ENCODE measurements at regions not wholly inside any gene's neighbourhood (a gene's known extent, or its start where the extent isn't known, plus 50 kb on each side); places are given as distances from the start of the nearest gene placed in this dataset.

DNA sequence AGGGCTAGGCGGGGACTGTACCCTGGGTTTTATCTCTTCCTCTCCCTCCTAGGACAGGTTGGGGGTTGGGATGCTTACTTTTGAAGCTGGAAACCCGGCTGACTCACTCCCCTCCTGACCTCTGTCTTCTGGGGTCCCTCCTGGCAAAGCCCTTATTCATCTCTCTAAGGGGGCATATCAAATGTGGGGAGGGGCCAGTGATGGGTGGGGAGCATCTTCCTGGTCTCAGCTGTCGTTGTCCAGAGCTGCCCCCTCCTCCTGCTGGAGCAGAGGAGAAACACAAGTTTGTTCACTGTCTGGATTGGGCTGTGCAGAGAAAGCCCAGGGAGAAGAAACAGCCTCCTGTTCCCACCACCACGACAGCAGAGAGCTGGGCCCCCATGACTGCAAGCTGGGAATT is 85.8 kb downstream of the TNFAIP2 start:
- TF ChIP-seq, protein P1, sequence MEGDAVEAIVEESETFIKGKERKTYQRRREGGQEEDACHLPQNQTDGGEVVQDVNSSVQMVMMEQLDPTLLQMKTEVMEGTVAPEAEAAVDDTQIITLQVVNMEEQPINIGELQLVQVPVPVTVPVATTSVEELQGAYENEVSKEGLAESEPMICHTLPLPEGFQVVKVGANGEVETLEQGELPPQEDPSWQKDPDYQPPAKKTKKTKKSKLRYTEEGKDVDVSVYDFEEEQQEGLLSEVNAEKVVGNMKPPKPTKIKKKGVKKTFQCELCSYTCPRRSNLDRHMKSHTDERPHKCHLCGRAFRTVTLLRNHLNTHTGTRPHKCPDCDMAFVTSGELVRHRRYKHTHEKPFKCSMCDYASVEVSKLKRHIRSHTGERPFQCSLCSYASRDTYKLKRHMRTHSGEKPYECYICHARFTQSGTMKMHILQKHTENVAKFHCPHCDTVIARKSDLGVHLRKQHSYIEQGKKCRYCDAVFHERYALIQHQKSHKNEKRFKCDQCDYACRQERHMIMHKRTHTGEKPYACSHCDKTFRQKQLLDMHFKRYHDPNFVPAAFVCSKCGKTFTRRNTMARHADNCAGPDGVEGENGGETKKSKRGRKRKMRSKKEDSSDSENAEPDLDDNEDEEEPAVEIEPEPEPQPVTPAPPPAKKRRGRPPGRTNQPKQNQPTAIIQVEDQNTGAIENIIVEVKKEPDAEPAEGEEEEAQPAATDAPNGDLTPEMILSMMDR (conservative IDR thresholded peaks at IDR 0.05 in 1 of 2, IDR thresholded peaks at IDR 0.05 in 1 of 2; ENCODE audit: extremely low read depth in 1 of 2, insufficient read depth in 1 of 2, low read depth in 1 of 2, low read length in 2 of 2), result no peak
- TF ChIP-seq EZH2 (IDR thresholded peaks at IDR 0.05; ENCODE audit: borderline replicate concordance, low read length), result no peak
